ENCODE measurements at regions not wholly inside any gene's neighbourhood (a gene's known extent, or its start where the extent isn't known, plus 50 kb on each side); places are given as distances from the start of the nearest gene placed in this dataset.

DNA sequence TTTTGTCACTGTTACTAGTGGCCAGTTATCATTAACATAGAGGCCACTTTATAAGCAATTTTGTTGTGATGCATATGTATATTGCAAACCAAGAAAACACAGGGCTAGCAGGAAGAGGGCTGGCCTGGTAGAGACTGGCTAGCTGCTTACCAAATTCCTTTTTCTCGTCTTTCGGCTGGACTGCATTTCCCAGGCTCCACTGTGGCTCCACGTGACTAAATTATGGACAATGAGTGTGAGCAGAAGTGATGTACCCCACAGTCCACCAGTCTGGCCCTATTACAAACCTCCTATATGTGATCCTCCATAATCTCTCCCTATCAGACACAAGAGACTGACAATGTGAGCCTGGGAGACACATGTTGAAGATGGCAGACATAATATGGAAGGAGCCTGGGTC, 257.0 kb downstream of the MFSD1 start:
- TF ChIP-seq POLR2A (IDR thresholded peaks at IDR 0.05; ENCODE audit: low read depth, low read length) (no peak), POLR2AphosphoS5 (IDR thresholded peaks at IDR 0.05; ENCODE audit: low read depth, low read length) (no peak), TAF1 (IDR thresholded peaks at IDR 0.05; ENCODE audit: borderline replicate concordance, low read depth, low read length) (no peak)

All from GM12892 (cell line).